ENCODE measurements at regions not wholly inside any gene's neighbourhood (a gene's known extent, or its start where the extent isn't known, plus 50 kb on each side); places are given as distances from the start of the nearest gene placed in this dataset.

- TF ChIP-seq, protein P1, sequence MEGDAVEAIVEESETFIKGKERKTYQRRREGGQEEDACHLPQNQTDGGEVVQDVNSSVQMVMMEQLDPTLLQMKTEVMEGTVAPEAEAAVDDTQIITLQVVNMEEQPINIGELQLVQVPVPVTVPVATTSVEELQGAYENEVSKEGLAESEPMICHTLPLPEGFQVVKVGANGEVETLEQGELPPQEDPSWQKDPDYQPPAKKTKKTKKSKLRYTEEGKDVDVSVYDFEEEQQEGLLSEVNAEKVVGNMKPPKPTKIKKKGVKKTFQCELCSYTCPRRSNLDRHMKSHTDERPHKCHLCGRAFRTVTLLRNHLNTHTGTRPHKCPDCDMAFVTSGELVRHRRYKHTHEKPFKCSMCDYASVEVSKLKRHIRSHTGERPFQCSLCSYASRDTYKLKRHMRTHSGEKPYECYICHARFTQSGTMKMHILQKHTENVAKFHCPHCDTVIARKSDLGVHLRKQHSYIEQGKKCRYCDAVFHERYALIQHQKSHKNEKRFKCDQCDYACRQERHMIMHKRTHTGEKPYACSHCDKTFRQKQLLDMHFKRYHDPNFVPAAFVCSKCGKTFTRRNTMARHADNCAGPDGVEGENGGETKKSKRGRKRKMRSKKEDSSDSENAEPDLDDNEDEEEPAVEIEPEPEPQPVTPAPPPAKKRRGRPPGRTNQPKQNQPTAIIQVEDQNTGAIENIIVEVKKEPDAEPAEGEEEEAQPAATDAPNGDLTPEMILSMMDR (IDR thresholded peaks at IDR 0.05 in 2 of 3, conservative IDR thresholded peaks at IDR 0.05 in 1 of 3; ENCODE audit: insufficient read depth in 2 of 3, low read depth in 1 of 3, low read length in 3 of 3) = no peak
- no peak for TF ChIP-seq TOE1 (IDR thresholded peaks at IDR 0.05; ENCODE audit: borderline replicate concordance)
- TF ChIP-seq TOE1 (CRISPR knock-in tag; IDR thresholded peaks at IDR 0.05; ENCODE audit: borderline replicate concordance, low read depth) = no peak
- TF ChIP-seq SP1 (CRISPR knock-in tag; IDR thresholded peaks at IDR 0.05) = no peak
- TF ChIP-seq RCOR1 (IDR thresholded peaks at IDR 0.05; ENCODE audit: borderline replicate concordance in 1 of 2, low read depth in 2 of 2, low read length in 2 of 2) = no peak
- TF ChIP-seq ZBTB1 (CRISPR knock-in tag; IDR thresholded peaks at IDR 0.05; ENCODE audit: borderline replicate concordance, low read depth) = no peak
- TF ChIP-seq CC2D1A (IDR thresholded peaks at IDR 0.05) = no peak
- no peak for TF ChIP-seq ZBTB49 (CRISPR knock-in tag; IDR thresholded peaks at IDR 0.05; ENCODE audit: borderline replicate concordance)
- TF ChIP-seq HMGXB4 (CRISPR knock-in tag; IDR thresholded peaks at IDR 0.05) = no peak
Measured at GRCh38 chr2:219887870-219888269, 260.4 kb downstream of the SLC4A3 start.

Measured in K562 (cell line).